HG02852 (cell line): ENCODE measurements at regions not wholly inside any gene's neighbourhood (a gene's known extent, or its start where the extent isn't known, plus 50 kb on each side); places are given as distances from the start of the nearest gene placed in this dataset.
A peak's percentile ranks its signal among the peaks of the same experiment; 100 is the strongest.

ENCODE experiments used
- ATAC-seq: cut with Tn5 transposase; IDR thresholded peaks from one replicate; pipeline ENCODE4 v1.9.1; 2021; ENCODE audit warnings: mild to moderate bottlenecking, moderate library complexity; ENCODE audit not compliant: unreplicated experiment

DNA sequence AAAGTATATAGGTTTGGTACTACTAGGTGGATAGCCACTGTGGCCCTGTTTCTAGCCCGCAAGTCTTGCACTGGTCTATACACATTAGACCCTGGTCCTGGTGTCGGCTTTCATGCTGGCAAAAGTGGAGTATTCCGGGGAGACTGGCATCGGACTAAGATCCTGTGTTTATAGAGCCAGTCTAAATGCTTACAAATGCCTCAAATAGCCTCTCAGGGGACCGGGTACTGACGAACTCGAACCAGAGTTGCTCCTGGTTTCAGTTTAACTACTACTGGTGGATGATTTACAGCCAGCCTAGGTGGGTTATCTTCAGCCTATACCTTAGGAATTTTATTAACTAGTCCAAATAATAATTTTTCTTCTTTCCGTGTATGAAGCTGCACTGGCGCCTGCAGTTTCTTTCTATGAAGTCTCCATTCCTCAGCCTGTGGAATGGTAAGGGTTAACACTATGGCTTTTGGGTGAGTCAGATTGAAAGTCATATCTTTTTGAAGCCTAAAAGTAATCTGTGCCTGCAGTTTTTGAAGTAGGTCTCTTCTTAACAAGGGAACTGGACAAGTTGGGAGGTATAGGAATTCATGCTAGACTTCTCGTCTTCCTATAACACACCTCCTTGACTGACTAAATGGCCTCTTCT is 51.3 kb downstream of the OR10H4 start:
- no peak for ATAC-seq

DNA sequence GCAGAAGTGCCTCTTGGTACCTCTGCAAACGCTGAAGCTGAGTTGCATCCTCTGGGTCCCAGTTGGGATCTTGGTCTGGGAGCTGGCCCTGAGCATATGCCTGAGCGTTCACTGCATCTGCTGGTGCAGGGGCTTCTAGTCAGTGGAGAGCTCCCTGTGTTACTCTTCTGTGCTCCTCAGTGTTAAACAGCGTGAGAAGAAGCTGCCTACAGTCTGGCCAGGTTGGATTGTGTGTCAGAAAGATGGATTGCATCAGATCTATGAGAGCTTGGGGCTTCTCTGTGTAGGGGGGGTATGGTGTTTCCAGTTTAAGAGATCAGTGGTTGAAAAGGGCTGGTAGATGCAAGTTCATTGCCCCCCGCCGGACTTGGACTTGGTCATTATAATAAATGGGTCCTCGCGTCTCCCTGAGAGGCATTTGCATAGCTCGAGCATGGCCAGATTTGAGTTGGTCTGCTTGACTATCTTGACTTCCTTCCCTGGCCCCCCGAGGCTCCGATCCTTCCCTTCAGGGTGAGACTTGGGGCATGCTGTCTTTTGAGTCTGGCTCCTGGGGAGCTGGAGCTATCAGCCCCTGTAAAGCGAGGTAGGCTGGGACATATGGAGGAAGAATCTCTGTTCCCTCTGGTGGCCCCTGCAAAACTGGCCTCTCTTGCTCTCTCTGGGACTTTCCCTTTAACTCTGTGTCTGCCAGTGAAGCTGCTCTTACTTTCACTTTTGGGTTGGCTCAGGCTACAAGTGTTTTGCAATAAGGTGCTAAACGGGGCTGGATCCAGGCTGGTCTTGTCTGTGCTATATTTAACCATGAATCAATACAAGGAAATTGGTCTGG is 52.9 kb downstream of the OR10H4 start:
- peak; percentile 52 for ATAC-seq

DNA sequence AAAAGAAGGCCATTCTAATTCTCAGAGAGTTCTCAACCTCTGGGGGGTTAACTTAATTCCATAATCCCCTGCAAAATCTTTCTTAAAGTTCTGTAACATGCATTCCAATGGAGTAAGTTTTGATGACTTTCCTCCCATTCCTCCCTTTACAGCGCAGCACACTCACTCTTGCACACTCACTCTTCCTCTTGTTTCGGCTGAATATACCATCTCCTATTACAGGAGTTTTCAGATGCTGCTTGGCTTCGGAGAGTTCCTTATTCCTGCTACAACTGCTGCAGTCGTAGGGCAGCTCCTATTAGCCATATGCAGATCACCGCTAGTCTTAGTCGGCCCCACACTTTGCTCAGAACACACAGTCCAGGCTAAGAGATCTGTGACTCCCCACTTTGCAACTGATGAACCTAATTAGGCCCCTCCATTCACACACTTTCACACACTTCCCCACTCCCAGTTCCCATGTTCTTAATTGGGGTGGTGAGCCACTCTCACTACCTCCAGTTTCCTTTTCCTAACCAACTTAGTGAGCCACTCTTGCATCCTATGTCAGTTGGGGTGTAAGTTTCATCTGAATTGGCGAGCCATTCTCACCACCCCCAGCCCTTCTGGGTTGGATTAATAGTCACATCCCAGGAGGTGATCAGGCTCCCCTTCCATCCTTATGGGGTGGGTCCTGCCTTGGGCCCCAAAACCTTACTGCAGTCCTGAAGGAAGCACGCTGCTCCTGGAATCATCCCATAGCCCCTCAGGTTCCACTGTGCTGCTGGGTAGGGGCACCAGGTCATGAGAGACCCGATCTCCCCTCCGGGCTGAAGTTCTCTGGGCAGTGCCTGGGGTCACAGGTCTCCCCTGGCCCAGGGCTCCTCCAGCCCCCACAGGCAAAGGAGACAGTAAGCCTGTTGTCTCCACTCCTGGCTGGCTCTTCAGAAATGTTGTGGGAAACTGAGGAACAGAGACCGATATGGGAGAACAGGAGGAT is 53.9 kb downstream of the OR10H4 start:
- no peak for ATAC-seq

DNA sequence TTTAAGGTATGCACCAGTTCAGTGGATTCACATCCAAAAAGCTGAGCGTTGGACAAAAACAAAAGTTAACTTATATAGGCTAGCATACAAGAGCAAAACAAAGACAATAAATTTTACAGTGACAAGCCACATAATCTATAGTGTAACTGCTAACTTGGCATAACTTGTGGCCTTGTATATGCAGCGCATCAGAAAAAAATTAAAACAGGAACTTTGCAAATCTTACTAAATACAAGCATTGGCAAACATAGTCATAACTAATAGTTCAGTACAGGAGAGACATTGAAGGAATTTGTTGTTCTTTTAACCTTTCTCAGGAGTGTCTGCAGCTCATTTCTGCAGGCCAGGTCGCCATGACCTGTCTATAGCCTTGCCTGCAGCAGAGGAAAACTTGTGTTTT is 54.6 kb downstream of the OR10H4 start:
- ATAC-seq = no peak

DNA sequence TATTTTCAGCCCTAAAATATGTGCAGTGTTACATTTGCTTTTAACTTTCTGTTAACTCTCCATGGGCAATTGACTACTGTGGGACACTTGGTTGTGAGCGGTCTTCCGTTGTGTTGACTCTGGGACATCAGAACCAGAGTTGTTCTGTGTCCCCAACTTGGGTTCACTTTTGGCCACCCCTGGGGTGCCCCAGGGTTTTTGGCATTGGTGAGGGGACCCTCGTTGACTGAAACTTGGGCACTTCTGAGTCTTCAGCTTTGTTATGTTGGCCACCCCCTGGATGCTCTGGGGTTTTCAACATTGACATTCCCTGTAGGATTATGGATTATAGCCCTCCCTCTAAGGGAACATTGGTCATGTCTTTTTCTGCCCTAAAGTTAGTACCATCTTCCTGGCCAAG is 57.1 kb downstream of the OR10H4 start:
- no peak for ATAC-seq

DNA sequence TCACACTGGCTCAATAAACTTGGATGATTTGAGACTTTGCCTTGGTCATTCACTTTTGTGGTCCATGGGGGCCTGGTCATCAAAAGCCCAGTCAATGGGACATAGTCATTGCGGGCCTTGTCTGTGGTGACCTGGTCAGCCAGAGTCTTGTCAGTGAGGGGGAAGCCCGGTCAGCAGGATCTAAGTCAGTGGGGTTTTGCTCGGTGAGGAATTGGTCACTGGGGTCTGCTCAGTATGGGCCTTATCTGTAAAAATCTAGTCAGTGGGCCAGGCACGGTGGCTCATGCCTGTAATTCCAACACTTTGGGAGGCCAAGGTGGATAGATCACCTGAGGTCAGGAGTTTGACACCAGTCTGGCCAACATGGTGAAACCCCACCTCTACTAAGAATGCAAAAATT is 63.7 kb upstream of the TPM4 start:
- ATAC-seq = no peak

DNA sequence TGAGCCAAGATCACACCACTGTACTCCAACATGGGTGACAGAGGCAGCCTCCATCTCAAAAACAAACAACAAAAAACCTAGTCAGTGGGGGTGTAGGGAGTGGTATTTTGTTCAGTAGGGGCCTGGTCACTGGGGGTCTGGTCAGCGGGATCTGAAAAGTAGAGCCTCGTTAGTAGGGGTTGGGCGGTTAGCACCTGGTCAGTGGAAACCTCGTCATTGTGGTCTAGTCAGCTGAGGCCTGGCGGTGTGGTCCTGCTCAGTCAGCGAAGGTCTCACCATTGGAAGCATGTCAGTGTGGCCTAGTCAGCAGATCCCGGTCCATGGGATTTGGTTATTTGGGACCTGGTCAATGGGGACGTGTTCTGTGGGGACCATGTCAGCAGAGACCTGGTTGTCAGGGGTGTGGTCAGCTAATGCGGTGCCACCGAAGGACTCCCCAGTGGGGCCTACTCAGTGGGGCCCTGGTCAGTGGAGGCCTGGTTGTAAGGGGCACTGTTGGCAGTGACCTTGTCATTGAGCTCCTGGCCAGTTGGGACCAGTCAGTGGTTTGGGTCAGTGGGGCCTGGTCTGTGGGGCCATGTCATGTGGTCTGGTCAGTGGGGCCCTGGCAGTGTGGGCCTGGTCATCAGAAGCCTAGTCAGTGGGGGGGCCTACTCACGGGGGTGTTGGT is 63.0 kb upstream of the TPM4 start:
- ATAC-seq = no peak

DNA sequence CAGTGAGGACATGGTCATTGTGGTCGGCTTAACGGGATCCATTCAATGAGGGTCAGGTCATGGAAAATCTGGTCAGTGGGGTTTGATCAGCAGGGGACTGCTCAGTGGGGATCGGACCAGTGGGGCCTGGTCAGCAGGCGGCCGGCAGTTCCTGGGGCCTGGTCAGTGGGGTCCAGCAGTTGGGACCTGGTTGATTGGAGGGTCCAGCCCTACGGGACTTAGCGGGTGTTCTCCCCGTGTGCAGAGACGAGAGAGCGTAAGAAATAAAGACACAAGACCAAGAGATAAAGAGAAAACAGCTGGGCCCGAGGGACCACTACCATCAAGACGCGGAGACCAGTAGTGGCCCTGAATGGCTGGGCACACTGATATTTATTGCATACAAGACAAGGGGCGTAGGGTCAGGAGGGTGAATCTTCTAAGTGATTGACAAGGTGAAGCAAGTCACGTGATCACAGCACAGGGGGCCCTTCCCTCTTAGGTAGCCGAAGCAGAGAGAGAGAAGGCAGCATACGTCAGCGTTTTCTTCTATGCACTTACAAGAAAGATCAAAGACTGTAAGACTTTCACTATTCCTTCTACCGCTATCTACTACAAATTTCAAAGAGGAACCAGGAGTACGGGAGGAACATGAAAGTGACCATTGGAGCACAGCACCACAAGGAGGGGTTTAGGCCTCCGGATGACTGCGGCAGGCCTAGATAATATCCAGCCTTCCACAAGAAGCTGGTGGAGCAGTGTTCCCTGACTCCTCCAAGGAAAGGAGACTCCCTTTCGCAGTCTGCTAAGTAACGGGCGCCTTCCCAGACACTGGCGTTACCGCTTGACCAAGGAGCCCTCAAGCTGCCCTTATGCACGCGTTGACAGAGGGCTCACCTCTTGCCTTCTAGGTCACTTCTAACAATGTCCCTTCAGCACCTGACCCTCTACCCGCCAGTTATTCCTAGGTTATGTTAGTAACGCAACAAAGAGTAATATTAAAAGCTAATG is 62.1 kb upstream of the TPM4 start:
- no peak for ATAC-seq

DNA sequence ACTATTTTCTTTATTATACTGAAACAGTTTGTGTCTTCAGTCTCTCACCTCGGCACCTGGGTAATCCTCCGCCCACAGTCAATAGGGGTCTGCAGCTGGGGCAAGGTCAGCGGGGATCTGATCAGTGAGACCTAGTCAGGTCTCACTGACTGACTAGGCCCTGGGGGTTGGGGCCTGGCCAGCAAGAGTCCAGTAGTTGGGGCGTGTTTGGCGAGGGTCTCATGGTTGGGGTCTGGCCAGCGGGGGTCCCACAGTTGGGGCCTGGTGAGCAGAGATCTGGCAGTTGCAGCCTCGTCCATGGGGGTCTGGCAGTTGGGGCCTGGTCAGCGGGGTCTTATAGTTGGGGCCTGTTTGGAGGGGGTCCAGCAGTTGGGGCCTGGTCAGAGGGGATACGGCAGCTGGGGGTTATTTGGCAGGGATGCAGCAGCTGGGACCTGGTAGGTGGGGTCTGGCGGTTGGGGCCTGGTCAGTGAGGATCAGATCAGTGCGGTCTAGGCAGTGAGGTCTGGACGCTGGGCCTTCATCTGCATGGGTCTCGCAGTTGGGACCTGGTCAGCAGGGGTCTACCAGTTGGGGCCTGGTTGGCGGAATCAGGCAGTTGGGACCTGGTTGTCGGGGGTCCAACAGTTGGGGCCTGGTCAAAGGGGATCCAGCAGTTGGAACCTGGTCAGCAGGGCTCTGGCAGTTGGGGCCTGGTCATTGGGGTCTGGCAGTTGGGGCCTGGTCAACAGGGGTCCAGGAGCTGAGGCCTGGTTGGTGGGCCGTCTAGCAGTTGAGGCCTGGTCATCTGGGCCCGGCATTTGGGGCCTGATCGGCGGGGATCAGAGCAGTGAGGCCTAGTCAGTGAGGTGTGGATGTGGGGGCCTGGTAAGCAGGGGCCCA is 61.1 kb upstream of the TPM4 start:
- no peak for ATAC-seq

DNA sequence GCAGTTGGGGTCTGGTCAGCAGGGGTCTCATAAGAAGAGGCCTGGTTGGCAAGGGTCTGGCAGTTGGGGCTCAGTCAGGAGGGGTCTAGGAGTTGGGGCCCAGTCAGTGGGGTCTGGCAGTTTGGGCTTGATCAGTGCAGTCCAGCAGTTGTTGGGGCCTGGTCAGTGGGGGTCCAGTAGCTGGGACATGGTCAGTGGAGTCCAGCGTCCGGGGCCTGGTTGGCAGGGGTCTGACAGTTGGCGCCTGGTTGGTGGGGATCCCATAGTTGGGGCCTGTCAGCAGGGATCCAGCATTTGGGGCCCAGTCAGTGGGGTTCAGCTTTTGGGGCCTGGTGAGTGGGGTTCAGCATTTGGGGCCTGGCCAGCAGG is 60.5 kb upstream of the TPM4 start:
- no peak for ATAC-seq

DNA sequence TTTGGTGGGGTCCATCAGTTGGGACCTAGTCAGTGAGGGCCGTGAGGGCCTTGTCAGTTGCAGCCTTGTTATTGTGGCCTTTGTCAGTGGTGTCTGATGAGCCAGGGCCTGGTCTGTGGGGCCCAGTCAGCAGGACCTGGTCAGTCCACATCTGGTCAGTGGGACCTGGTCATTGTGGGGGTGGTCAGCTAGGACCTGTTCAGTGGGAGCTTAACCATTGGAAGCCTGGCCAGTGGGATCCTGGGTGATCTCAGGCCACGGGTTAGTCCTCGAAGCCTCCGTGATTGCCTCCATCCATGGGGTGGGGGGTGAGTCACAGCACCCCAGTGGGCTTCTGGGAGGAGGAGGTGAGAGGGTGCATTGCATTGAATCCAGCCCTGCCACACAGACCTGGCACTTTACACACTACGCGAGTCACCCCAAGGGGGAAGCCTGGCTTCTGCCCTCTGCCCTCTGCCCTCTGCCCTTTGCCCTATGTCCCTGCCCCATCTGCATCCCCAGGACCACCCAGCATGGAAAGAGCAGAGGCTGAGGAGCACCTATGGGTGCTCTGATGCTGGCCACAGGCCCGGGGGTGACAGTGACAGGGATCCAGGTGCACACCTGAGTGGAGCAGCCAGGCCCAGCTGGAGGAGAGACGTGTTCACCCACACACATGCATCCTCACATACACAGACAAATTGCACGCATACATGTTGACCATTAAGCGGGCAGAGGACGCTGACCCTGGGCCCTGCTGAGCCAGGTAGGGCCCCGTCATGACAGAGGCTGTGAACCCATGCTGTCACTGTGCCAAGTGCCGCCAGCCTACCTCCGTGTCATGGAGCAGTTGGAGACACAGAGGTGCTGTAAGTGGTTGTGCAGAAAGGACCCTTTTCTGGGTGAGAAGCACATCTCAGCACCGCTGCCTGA is 59.8 kb upstream of the TPM4 start:
- no peak for ATAC-seq

DNA sequence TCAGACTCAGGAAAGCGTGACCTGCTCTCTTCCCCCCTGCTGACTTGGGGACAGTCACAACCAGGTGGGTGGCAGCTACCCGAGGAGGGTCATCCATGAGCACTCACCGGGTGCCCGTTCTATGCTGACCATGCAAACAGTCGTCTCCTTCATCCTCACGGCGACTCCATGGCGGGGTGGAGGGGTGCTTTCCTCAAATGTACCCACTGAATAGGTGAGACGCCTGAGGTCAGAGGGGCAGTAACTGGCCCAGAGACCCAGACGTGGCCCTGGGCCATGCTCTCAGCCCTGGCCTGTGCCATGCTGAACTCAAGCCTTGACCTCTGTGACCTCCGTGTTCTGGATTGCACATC is 59.2 kb upstream of the TPM4 start:
- ATAC-seq = no peak

DNA sequence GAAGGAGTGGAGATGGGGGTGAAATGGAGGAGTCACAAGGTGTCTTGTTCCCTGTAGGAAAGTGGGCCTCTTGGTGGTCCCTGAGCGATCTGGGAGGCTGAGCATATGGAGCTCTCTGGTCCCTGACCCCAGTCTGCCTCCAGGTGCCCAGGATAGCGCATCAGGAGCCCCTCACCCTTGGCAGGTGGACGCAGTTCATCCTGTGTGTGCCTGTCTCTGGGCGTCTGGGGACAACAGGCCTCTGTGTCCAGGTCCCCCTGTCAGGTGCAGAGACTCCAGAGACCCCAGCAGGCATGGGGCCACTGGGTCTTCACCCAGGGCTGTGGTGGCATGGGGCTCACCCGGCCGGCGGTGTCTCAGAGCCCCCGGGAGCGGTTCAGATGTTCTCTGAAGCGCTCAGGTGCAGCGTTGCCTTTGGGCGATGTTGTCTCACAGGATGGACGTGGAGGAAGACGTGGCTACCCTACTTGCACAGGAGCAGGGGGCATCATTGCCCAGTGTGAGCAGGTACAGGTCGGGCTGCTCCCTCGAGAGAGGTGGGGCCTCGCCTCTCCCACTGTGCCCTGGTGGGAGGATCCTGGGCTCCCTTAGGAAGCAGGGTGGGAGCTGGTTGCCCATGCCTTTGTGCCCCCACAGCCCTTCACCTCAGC is 58.1 kb upstream of the TPM4 start:
- no peak for ATAC-seq

DNA sequence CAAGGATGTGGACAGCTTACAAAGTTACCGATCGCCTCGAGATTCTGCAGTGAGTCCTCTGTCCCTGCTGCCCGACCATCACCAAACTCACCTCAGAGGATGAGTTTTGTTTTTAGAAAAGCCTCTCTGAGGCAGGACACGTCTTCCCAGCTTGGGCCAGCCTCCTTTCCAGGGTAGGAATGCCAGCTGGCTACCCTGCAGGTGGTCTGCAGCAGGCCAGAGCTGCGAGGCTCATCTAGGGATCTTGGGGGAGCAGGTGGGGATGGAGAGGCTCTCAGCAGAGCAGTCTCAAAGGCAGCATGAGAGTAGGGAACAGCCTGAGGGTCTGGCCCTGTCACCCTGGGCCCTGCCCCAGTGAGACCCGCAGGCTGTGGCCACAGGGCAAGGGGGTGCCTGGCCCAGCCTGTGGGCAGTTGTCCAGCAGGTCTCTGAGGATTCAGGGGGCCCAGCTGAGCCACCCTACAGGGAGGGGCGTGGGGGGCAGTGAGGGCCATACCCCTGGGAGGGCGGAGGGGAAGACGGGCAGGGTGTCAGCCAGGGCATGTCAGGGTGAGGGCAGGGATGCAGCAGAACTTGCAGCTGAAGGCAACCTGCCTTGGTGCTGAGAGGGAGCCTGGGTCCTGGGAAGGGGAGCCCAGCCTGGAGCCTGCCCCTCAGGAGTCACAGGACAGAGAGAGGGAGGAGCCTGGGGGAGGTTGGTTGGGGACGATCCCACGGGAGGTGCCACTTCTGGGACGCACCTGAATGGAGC is 57.3 kb upstream of the TPM4 start:
- no peak for ATAC-seq

DNA sequence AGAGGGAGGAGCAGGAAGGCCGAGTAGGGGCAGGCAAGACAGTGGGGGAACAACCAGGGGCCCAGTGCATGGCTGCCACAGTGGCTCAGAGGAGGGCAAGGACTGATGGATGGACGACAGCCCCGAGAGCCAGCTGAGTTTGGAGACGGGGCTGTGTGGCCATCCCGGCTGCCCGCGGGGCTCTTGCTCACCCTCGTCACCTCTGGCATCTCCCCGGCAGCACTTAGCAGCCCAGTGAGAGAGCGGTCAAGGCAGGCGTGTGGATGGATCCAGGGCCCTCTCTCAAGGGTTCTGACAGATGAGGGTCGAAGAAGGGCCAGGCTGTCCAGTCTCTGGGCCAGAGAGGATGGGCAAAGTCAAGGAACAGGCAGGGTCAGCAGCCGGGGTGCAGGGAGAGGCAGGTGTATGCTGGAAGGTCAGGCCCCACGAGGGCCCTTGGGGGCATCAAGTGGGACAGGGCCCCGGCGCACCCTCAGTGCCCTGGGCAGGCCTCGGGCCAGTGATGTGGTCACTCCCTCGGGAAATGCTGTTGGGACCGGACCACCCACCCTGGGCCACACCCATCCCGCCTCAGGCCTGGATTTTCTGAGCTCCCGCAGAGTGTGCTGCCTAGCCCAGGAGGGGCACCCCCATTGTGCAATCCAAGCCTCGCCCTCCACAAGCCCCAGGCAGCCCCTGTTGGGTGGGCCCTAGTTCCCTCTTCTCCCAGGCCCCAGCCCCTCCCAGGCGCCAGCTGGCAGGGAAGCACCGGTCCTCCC is 56.4 kb upstream of the TPM4 start:
- ATAC-seq = no peak

DNA sequence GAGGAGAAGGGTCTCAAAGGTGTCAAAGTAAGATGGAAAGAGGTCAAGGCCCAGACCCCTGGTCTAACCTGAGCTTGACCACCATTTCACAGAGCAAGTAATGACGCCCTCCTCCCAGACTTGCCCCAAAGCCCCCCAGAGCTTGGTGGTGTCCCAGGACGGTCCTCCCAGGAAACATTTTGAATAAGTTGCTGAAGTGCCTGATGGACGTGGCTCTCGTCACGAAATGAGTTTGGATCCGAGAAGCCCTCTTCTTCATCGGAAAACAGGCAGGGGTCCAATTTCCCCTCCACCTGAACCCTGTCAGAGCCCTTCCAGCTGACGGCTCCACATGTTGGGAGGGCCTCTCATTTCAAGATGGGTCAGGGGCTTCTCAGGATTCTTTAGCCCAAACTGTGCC is 54.5 kb upstream of the TPM4 start:
- ATAC-seq = no peak
